ENCODE measurements at regions not wholly inside any gene's neighbourhood (a gene's known extent, or its start where the extent isn't known, plus 50 kb on each side); places are given as distances from the start of the nearest gene placed in this dataset.

GRCh38 chr1:244325056-244325758, 126.5 kb downstream of the ADSS2 start (continued):
- TF ChIP-seq PRDM15 (CRISPR knock-in tag; IDR thresholded peaks at IDR 0.05) (no peak), ZSCAN18 (CRISPR knock-in tag; IDR thresholded peaks at IDR 0.05) (no peak)

GRCh38 chr1:244326757-244327156, 125.0 kb downstream of the ADSS2 start:
- POLR2A ChIA-PET: no interaction called here
- H3K4me3 Mint-ChIP-seq: no peak overlapping the region
- peaks cover 19% of the 10 kb centered on the region for H3K36me3 Mint-ChIP-seq
- peaks cover 41% of the 10 kb centered on the region for H3K4me1 Mint-ChIP-seq
- no peaks in the 10 kb centered on the region for H3K27me3 Mint-ChIP-seq (ENCODE audit: low read depth)
- ATAC-seq (0 out of 2 replicates have a peak, but pooled peaks have one; percentile 31), DNase-seq (ENCODE audit: low spot score) (no peak)
- no peak overlapping the region; the same call in 1 of the 2 replicates for H3K27ac Mint-ChIP-seq
- peaks cover 24% of the 10 kb centered on the region for H3K9me3 Mint-ChIP-seq
- CTCF ChIA-PET: no interaction called here
- TF ChIP-seq MXD4 (CRISPR knock-in tag; IDR thresholded peaks at IDR 0.05; ENCODE audit: borderline replicate concordance): no peak
- no peak for TF ChIP-seq TEAD1 (CRISPR knock-in tag; IDR thresholded peaks at IDR 0.05)
- TF ChIP-seq ZNF423 (CRISPR knock-in tag; IDR thresholded peaks at IDR 0.05): no peak
- no peak for TF ChIP-seq SMAD4 (CRISPR knock-in tag; IDR thresholded peaks at IDR 0.05)
- TF ChIP-seq E2F4 (CRISPR knock-in tag; IDR thresholded peaks at IDR 0.05; ENCODE audit: borderline replicate concordance, low read depth): no peak
- TF ChIP-seq ZNF232 (CRISPR knock-in tag; IDR thresholded peaks at IDR 0.05): no peak
- no peak for TF ChIP-seq ATF3 (CRISPR knock-in tag; conservative IDR thresholded peaks at IDR 0.05)
- TF ChIP-seq CDX4 (CRISPR knock-in tag; IDR thresholded peaks at IDR 0.05; ENCODE audit: borderline replicate concordance): no peak
- no peak for TF ChIP-seq ARID4B (CRISPR knock-in tag; IDR thresholded peaks at IDR 0.05; ENCODE audit: borderline replicate concordance)
- no peak for TF ChIP-seq NFE2L1 (CRISPR knock-in tag; IDR thresholded peaks at IDR 0.05)
- TF ChIP-seq ATF6 (CRISPR knock-in tag; IDR thresholded peaks at IDR 0.05): no peak
- TF ChIP-seq ZNF121 (CRISPR knock-in tag; IDR thresholded peaks at IDR 0.05): no peak
- no peak for TF ChIP-seq STAT6 (CRISPR knock-in tag; conservative IDR thresholded peaks at IDR 0.05; ENCODE audit: low read depth)
- TF ChIP-seq MYBL2 (CRISPR knock-in tag; IDR thresholded peaks at IDR 0.05): no peak
- no peak for TF ChIP-seq NFYB (CRISPR knock-in tag; conservative IDR thresholded peaks at IDR 0.05; ENCODE audit: low read depth)
- no peak for TF ChIP-seq GTF2I (CRISPR knock-in tag; conservative IDR thresholded peaks at IDR 0.05)
